ENCODE measurements at regions not wholly inside any gene's neighbourhood (a gene's known extent, or its start where the extent isn't known, plus 50 kb on each side); places are given as distances from the start of the nearest gene placed in this dataset.

DNA sequence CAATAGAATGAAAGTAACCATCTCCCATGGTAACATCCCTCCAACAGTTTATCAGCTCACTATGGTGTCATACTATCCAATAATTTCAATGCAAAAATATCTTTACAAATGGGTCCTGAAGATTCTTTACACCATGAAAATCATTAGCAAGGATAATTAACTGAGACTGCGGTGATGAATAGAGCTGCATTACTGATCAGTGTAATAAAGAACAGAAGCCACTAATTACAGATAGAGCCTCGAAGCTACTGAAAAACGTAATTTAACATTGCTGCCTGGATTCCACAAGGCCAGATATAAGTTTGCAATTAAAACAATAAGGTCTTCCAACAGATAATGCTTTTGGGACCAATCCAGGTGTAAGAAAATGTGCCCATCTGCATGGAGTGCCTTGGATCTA is 1245.8 kb upstream of the SLC39A10 start:
- no peaks in the 10 kb centered on the region for H4K20me1 ChIP-seq (ENCODE audit: insufficient read depth, low read length)
- no peaks in the 10 kb centered on the region for H3K79me2 ChIP-seq (ENCODE audit: insufficient read depth, low read length)
- H3K27me3 ChIP-seq (ENCODE audit: insufficient read depth, low read length) = no peaks in the 10 kb centered on the region
- H3K4me2 ChIP-seq (ENCODE audit: insufficient read depth, low read length) = no peak overlapping the region
- TF ChIP-seq, protein P1, sequence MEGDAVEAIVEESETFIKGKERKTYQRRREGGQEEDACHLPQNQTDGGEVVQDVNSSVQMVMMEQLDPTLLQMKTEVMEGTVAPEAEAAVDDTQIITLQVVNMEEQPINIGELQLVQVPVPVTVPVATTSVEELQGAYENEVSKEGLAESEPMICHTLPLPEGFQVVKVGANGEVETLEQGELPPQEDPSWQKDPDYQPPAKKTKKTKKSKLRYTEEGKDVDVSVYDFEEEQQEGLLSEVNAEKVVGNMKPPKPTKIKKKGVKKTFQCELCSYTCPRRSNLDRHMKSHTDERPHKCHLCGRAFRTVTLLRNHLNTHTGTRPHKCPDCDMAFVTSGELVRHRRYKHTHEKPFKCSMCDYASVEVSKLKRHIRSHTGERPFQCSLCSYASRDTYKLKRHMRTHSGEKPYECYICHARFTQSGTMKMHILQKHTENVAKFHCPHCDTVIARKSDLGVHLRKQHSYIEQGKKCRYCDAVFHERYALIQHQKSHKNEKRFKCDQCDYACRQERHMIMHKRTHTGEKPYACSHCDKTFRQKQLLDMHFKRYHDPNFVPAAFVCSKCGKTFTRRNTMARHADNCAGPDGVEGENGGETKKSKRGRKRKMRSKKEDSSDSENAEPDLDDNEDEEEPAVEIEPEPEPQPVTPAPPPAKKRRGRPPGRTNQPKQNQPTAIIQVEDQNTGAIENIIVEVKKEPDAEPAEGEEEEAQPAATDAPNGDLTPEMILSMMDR (IDR thresholded peaks at IDR 0.05; ENCODE audit: extremely low read depth, low read depth, low read length) = no peak
- no peak overlapping the region for H3K27ac ChIP-seq (ENCODE audit: low read depth, low read length)
- H3K4me1 ChIP-seq (ENCODE audit: insufficient read depth, low read length) = no peaks in the 10 kb centered on the region
- H3K4me3 ChIP-seq (ENCODE audit: insufficient read depth, low read length) = no peak overlapping the region
- no peaks in the 10 kb centered on the region for H3K9me3 ChIP-seq (ENCODE audit: low read depth, low read length)
- H2AFZ ChIP-seq (ENCODE audit: low read length) = no peak overlapping the region
- H3K36me3 ChIP-seq (ENCODE audit: insufficient read depth, low read length) = no peaks in the 10 kb centered on the region
- DNase-seq (ENCODE audit: insufficient read length, low spot score, missing footprints) = no peak

DNA sequence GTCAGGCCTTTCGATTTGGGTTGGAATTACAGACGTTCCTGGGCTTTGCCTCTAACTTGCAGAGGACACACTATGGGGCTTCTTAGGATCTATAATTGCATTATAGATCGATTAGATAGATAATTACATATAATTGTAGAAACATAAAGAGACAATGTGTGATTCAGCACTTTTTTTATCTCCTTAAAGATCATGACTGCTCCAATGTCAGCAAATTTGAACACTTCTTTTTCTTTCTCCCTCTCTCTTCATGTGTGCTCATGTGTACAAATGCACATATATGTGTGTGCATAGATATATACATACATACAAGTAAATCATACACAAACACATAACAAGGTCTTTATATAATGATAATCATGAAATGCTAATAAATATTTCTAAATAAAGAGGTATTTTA is 1261.2 kb upstream of the SLC39A10 start:
- H3K4me2 ChIP-seq (ENCODE audit: insufficient read depth, low read length) = no peak overlapping the region
- H3K4me1 ChIP-seq (ENCODE audit: insufficient read depth, low read length) = no peaks in the 10 kb centered on the region
- H3K9me3 ChIP-seq (ENCODE audit: low read depth, low read length) = no peaks in the 10 kb centered on the region
- H3K27me3 ChIP-seq (ENCODE audit: insufficient read depth, low read length) = no peaks in the 10 kb centered on the region
- H4K20me1 ChIP-seq (ENCODE audit: insufficient read depth, low read length) = no peaks in the 10 kb centered on the region
- no peaks in the 10 kb centered on the region for H3K79me2 ChIP-seq (ENCODE audit: insufficient read depth, low read length)
- H3K27ac ChIP-seq (ENCODE audit: low read depth, low read length) = no peak overlapping the region
- no peak for DNase-seq (ENCODE audit: insufficient read length, low spot score, missing footprints)
- H3K36me3 ChIP-seq (ENCODE audit: insufficient read depth, low read length) = no peaks in the 10 kb centered on the region
- TF ChIP-seq, protein P1 (IDR thresholded peaks at IDR 0.05; ENCODE audit: extremely low read depth, low read depth, low read length) = no peak
- no peak overlapping the region for H2AFZ ChIP-seq (ENCODE audit: low read length)
- H3K4me3 ChIP-seq (ENCODE audit: insufficient read depth, low read length) = no peak overlapping the region

DNA sequence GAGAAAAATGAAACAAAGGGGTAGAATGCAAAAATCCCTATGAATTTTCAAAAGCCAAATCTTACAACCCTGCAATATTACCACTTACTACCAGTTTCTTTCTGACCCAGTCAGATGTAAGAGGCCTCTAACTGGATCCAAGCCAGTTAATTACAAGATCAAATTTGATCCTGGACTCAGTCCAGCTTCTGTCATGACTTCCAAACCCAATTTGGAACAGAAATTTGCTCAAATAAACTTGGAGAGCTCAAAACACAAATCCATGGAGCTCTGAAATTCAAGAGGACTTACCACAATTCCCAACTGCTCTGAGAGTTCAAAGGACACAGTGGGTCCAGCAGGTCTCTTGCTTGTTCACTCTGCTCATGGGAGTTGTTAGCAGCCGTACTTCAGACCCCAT is 1271.7 kb upstream of the SLC39A10 start:
- no peak for DNase-seq (ENCODE audit: insufficient read length, low spot score, missing footprints)
- H3K9me3 ChIP-seq (ENCODE audit: low read depth, low read length) = no peaks in the 10 kb centered on the region
- no peaks in the 10 kb centered on the region for H3K79me2 ChIP-seq (ENCODE audit: insufficient read depth, low read length)
- no peak overlapping the region for H3K4me2 ChIP-seq (ENCODE audit: insufficient read depth, low read length)
- H4K20me1 ChIP-seq (ENCODE audit: insufficient read depth, low read length) = no peaks in the 10 kb centered on the region
- H3K4me3 ChIP-seq (ENCODE audit: insufficient read depth, low read length) = no peak overlapping the region
- no peaks in the 10 kb centered on the region for H3K36me3 ChIP-seq (ENCODE audit: insufficient read depth, low read length)
- no peak overlapping the region for H3K27ac ChIP-seq (ENCODE audit: low read depth, low read length)
- TF ChIP-seq, protein P1 (IDR thresholded peaks at IDR 0.05; ENCODE audit: extremely low read depth, low read depth, low read length) = no peak
- H3K27me3 ChIP-seq (ENCODE audit: insufficient read depth, low read length) = no peaks in the 10 kb centered on the region
- no peaks in the 10 kb centered on the region for H3K4me1 ChIP-seq (ENCODE audit: insufficient read depth, low read length)
- H2AFZ ChIP-seq (ENCODE audit: low read length) = no peak overlapping the region

DNA sequence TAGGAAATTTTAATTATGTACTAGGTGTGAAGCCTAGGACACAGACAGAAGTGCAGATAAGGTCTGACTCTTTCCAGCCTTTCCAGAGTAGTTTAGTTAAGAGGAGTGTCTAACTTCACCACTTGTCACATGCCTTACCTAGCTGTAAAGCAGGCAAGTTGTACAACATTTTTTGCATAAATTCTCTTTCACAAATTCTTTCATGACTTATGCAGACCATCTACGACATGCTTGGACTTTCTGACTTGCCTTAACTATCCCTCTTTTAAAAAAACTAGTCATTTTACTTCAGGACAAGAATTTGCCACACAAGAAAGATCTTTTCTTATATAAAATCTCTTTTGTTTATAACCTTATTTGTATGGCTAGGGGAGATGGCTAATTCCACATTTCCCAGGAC is 1273.6 kb upstream of the SLC39A10 start:
- Histone ChIP-seq H2AFZ (ENCODE audit: low read length) (no peak overlapping the region), H3K9me3 (ENCODE audit: low read depth, low read length) (no peaks in the 10 kb centered on the region), H3K36me3 (ENCODE audit: insufficient read depth, low read length) (no peaks in the 10 kb centered on the region), H3K4me2 (ENCODE audit: insufficient read depth, low read length) (no peak overlapping the region), H3K4me3 (ENCODE audit: insufficient read depth, low read length) (no peak overlapping the region), H4K20me1 (ENCODE audit: insufficient read depth, low read length) (no peaks in the 10 kb centered on the region), H3K79me2 (ENCODE audit: insufficient read depth, low read length) (no peaks in the 10 kb centered on the region), H3K27me3 (ENCODE audit: insufficient read depth, low read length) (no peaks in the 10 kb centered on the region), H3K27ac (ENCODE audit: low read depth, low read length) (no peak overlapping the region), H3K4me1 (ENCODE audit: insufficient read depth, low read length) (no peaks in the 10 kb centered on the region)
- DNase-seq (ENCODE audit: insufficient read length, low spot score, missing footprints) = no peak
- TF ChIP-seq, protein P1 (IDR thresholded peaks at IDR 0.05; ENCODE audit: extremely low read depth, low read depth, low read length) = no peak

Measured in osteoblast (primary cell).